Uterus (tissue), 3 donors: ENCODE measurements at regions not wholly inside any gene's neighbourhood (a gene's known extent, or its start where the extent isn't known, plus 50 kb on each side); places are given as distances from the start of the nearest gene placed in this dataset.

Experiments
- DNase-seq, 2 donors: peaks; one replicate each; pipeline ENCODE4 v3.0.0-alpha.2; 2019 to 2020
- H3K27ac ChIP-seq, 2 donors: fragments of 200-600 bp; sonication (generic); 1 replicate in 1 of 2; 2 replicates in 1 of 2; pipeline ENCODE4 v1.5.1; 2016 to 2018
- H3K27me3 ChIP-seq, 2 donors: fragments of 200-600 bp; sonication (generic); one replicate each; pipeline ENCODE4 v1.5.1; 2018 to 2019; ENCODE audit warnings: control low read depth in 1 of 2
- H3K36me3 ChIP-seq, 2 donors: fragments of 200-600 bp; sonication (generic); one replicate each; pipeline ENCODE4 v1.5.1; 2019; ENCODE audit warnings: control low read depth in 1 of 2
- H3K4me1 ChIP-seq, 2 donors: fragments of 200-600 bp; sonication (generic); one replicate each; pipeline ENCODE4 v1.5.1; 2018 to 2019; ENCODE audit warnings: control low read depth in 1 of 2
- H3K4me3 ChIP-seq, 2 donors: fragments of 200-600 bp; sonication (generic); 1 replicate in 1 of 2; 2 replicates in 1 of 2; pipeline ENCODE4 v1.5.1; 2018 to 2019; ENCODE audit warnings: mild to moderate bottlenecking in 1 of 2
- H3K9me3 ChIP-seq, 2 donors: fragments of 200-600 bp; sonication (generic); one replicate each; pipeline ENCODE4 v1.5.1; 2019; ENCODE audit warnings: control low read depth in 1 of 2
- CTCF ChIP-seq, 4 experiments: fragments of 200-600 bp in 2 of 4; fragments of 450-650 bp in 2 of 4; sonication (generic) in 2 of 4; IDR thresholded peaks; one replicate each; pipeline ENCODE4 v1.5.1; 2016 to 2019; ENCODE audit warnings: antibody characterized with exemption in 4 of 4, mild to moderate bottlenecking in 2 of 4, moderate library complexity in 1 of 4
- POLR2A ChIP-seq, 2 donors: fragments of 450-650 bp; IDR thresholded peaks; one replicate each; pipeline ENCODE4 v1.6.1; 2016; ENCODE audit warnings: antibody characterized with exemption in 2 of 2, mild to moderate bottlenecking in 1 of 2, moderate library complexity in 1 of 2
- intact Hi-C: fragments of 100-400 bp; cut with DNase I; formaldehyde crosslinking; loops from one replicate; pipeline ENCODE4 v1.15.1; 2023; ENCODE audit warnings: low total_unique reads
- donor health status: DM: yes; HTN: yes; CAD: no.

DNA sequence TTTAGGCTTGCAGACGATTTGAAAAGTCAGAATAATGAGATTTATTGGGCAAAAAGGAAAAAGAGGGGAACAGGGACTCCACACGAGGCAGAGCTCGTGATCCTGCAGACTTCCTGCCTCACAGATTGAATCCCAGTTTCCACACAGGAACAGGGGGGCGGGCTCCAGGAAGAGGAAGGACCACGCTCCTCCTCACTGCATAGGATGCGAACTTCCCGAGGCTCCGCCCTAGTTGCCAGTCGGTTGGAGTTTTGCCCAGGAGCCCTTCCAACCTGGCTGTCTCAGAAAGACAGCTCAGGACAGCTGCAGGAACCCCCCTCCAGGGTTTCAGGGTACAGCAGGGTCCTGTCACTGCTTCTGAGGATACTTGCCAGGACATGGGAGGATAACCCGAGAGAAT is 488.3 kb upstream of the ADARB2 start:
- Histone ChIP-seq H3K4me1 (no peaks in the 10 kb centered on the region), H3K27me3 (no peaks in the 10 kb centered on the region), H3K9me3 (no peaks in the 10 kb centered on the region), H3K4me3 (no peak overlapping the region), H3K27ac (no peak overlapping the region), H3K36me3 (no peaks in the 10 kb centered on the region)
- intact Hi-C loops = no loop called here
- DNase-seq = no peak
- TF ChIP-seq CTCF (IDR thresholded peaks at IDR 0.05) = no peak
- TF ChIP-seq POLR2A (IDR thresholded peaks at IDR 0.05) = no peak

DNA sequence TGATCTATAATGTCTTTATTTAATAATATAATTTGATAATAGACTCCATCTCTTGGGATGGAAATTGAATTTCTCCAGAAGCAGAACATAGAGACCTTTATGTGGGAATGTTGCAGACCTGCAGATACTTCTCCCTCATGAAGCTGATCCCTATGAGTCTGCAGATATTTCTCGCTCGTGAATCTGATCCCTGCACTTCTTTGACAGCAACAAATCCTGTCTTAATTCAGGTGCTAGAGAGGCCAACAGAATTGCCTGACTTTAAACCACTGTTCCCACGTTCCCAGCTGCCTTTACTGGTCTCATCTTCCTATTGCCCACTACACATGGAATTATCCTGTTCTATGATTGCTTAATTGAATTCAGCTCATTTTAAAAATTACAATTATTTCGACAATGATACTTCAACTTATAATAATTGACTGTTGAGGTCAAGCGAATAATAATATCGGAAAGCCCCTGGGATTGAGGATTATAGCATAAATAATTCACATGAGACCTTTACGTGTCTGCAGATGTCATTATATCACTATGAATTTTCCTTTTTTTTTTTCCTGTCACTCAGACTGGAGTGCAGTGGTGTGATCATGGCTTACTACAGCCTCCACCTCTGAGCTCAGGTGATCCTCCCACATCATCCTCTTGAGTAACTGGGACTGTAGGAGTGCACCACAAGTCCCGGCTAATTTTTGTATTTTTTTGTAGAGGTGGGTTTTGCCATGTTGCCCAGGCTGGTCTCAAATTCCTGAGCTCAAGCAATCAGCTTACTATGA is 486.4 kb upstream of the ADARB2 start:
- TF ChIP-seq CTCF (IDR thresholded peaks at IDR 0.05) (no peak), POLR2A (IDR thresholded peaks at IDR 0.05) (no peak)
- no peaks in the 10 kb centered on the region for H3K4me1 ChIP-seq
- H3K27ac ChIP-seq = no peak overlapping the region
- no peak overlapping the region for H3K4me3 ChIP-seq
- no peaks in the 10 kb centered on the region for H3K9me3 ChIP-seq
- no peaks in the 10 kb centered on the region for H3K36me3 ChIP-seq
- intact Hi-C loops = no loop called here
- no peaks in the 10 kb centered on the region for H3K27me3 ChIP-seq
- no peak for DNase-seq

- intact Hi-C loops = no loop called here
These were observed 485.3 kb upstream of the ADARB2 start for GRCh38 chr10:2222631-2223030.

GRCh38 chr10:2214805-2215204 is 477.5 kb upstream of the ADARB2 start:
- Histone ChIP-seq H3K27me3 (no peaks in the 10 kb centered on the region), H3K9me3 (no peaks in the 10 kb centered on the region), H3K4me1 (no peaks in the 10 kb centered on the region), H3K27ac (no peak overlapping the region), H3K4me3 (no peak overlapping the region), H3K36me3 (no peaks in the 10 kb centered on the region)
- TF ChIP-seq POLR2A (IDR thresholded peaks at IDR 0.05) = no peak
- no peak for DNase-seq
- intact Hi-C loops = no loop called here

More at GRCh38 chr10:2222631-2223030, 485.3 kb upstream of the ADARB2 start:
- no peak for DNase-seq
- H3K36me3 ChIP-seq = no peaks in the 10 kb centered on the region
- H3K4me1 ChIP-seq = no peaks in the 10 kb centered on the region
- no peaks in the 10 kb centered on the region for H3K27me3 ChIP-seq
- no peak overlapping the region for H3K4me3 ChIP-seq
- H3K27ac ChIP-seq = no peak overlapping the region
- H3K9me3 ChIP-seq = no peaks in the 10 kb centered on the region
- TF ChIP-seq CTCF (IDR thresholded peaks at IDR 0.05) (no peak), POLR2A (IDR thresholded peaks at IDR 0.05) (no peak)

DNA sequence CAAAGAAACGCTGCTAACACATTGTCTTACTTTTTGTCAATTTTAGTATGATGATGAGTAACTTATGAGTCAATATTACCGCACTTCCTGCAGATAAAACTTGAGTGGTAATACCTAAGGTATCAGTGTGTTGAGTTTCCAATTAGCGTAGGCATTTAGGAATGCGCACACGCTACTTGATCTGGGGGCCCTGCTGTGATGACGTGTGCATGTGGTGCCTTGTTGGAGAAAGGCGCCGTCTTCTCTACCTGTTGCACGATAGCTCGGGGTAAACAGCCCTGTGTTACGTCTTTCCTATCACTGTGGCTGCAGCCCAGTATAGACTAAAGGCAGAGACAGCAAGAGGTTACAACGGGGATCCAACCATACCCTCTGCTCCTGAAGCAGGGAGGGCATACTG is 476.8 kb upstream of the ADARB2 start:
- no peaks in the 10 kb centered on the region for H3K27me3 ChIP-seq
- TF ChIP-seq CTCF (IDR thresholded peaks at IDR 0.05) (no peak), POLR2A (IDR thresholded peaks at IDR 0.05) (no peak)
- DNase-seq = no peak
- H3K4me1 ChIP-seq = no peaks in the 10 kb centered on the region
- H3K4me3 ChIP-seq = no peak overlapping the region
- no peaks in the 10 kb centered on the region for H3K36me3 ChIP-seq
- intact Hi-C loops = no loop called here
- no peaks in the 10 kb centered on the region for H3K9me3 ChIP-seq
- H3K27ac ChIP-seq = no peak overlapping the region
